GM12878 (cell line): ENCODE measurements at regions not wholly inside any gene's neighbourhood (a gene's known extent, or its start where the extent isn't known, plus 50 kb on each side); places are given as distances from the start of the nearest gene placed in this dataset.

Experiments used
- ATAC-seq: fragments of 200-7000 bp; cut with Tn5 transposase; 3 replicates; pipeline ENCODE4 v1.9.1; 2020; ENCODE audit warnings: mild to moderate bottlenecking, moderate library complexity
- BruUV-seq: library from RNA; stranded (reverse); fragments of 400-500 nt; replicated peaks from 2 replicates; lab custom pipeline; 2021; lab: Mats Ljungman, UMichigan
- CTCF ChIA-PET: fragments of 300-600 bp; sonication (Branson Sonifier 250); formaldehyde crosslinking; extraction: SDS; loops from one replicate; lab custom pipeline; 2021; ENCODE audit warnings: inconsistent platforms; lab: Yijun Ruan, JAX
- POLR2A ChIA-PET: fragments of 350-600 bp; formaldehyde crosslinking; extraction: SDS; loops from one replicate; lab custom pipeline; 2021; ENCODE audit warnings: inconsistent platforms; lab: Charles Lee
- RAD21 ChIA-PET: fragments of 300-600 bp; sonication (Branson Sonifier 250); formaldehyde crosslinking; loops from one replicate; lab custom pipeline; 2023; ENCODE audit warnings: antibody characterized with exemption; ENCODE audit not compliant: unreplicated experiment; lab: Charles Lee
- SMC1A ChIA-PET: fragments of 300-600 bp; sonication (Branson Sonifier 250); formaldehyde crosslinking; loops from one replicate; lab custom pipeline; 2023; ENCODE audit not compliant: unreplicated experiment, uncharacterized antibody; lab: Charles Lee
- DNase-seq: peaks from one replicate; pipeline ENCODE4 v3.0.0-alpha.2; 2011; ENCODE audit warnings: low read depth, low spot score
- FAIRE-seq: peaks from 3 replicates; lab custom pipeline; 2011; peaks lifted over from hg19 to GRCh38; lab: Jason Lieb, UNC
- H2AFZ ChIP-seq: 2 replicates; pipeline ENCODE4 v1.6.0; 2011; ENCODE audit warnings: low read depth, low read length, control low read depth; ENCODE audit not compliant: control insufficient read depth
- H3K27ac ChIP-seq: 2 replicates; pipeline ENCODE4 v1.5.1; 2011; ENCODE audit warnings: control low read depth; ENCODE audit not compliant: control insufficient read depth, insufficient read depth
- H3K27me3 ChIP-seq, 2 experiments: replicated peaks in 1 of 2; 2 replicates each; pipeline versions ENCODE4 v1.6.0 to v1.6.1; 2011; ENCODE audit warnings: low read length in 1 of 2; ENCODE audit not compliant: control insufficient read depth in 2 of 2, insufficient read depth in 2 of 2
- H3K36me3 ChIP-seq, 2 experiments: 2 replicates each; pipeline ENCODE4 v1.5.1; 2011; ENCODE audit warnings: low read length in 1 of 2; ENCODE audit not compliant: control insufficient read depth in 2 of 2, insufficient read depth in 2 of 2
- H3K4me1 ChIP-seq: 2 replicates; pipeline ENCODE4 v1.6.1; 2011; ENCODE audit warnings: mild to moderate bottlenecking, low read length, moderate library complexity, mixed read lengths; ENCODE audit not compliant: control insufficient read depth, insufficient read depth
- H3K4me2 ChIP-seq: 2 replicates; pipeline ENCODE4 v1.6.0; 2011; ENCODE audit warnings: control low read depth; ENCODE audit not compliant: control insufficient read depth, insufficient read depth
- H3K4me3 ChIP-seq: fragments of 200-600 bp; sonication (generic); 2 replicates; pipeline ENCODE4 v1.5.1; 2016
- H3K79me2 ChIP-seq: 2 replicates; pipeline ENCODE4 v1.6.0; 2011; ENCODE audit warnings: low read length; ENCODE audit not compliant: control insufficient read depth, insufficient read depth
- H3K9ac ChIP-seq: 2 replicates; pipeline ENCODE4 v1.8.0; 2011; ENCODE audit warnings: low read length, control low read depth, mixed read lengths; ENCODE audit not compliant: control insufficient read depth, insufficient read depth
- H3K9me3 ChIP-seq: replicated peaks from 3 replicates; pipeline ENCODE4 v1.5.1; 2011; ENCODE audit warnings: mild to moderate bottlenecking, low read length; ENCODE audit not compliant: control insufficient read depth, insufficient read depth
- H4K20me1 ChIP-seq: 2 replicates; pipeline ENCODE4 v1.6.0; 2011; ENCODE audit not compliant: control insufficient read depth, insufficient read depth
- DPF2 ChIP-seq: fragments of 450-650 bp; IDR thresholded peaks from 2 replicates; pipeline ENCODE4 v1.6.1; 2017; ENCODE audit warnings: mild to moderate bottlenecking
- EGR1 ChIP-seq, 2 experiments: IDR thresholded peaks; 1 replicate in 1 of 2; 2 replicates in 1 of 2; pipeline ENCODE4 v1.6.1; 2011 to 2012; ENCODE audit warnings: low read depth in 2 of 2, low read length in 2 of 2, borderline replicate concordance in 1 of 2, mild to moderate bottlenecking in 1 of 2, moderate library complexity in 1 of 2
- EZH2 ChIP-seq: IDR thresholded peaks from 2 replicates; pipeline ENCODE4 v1.6.1; 2012; ENCODE audit warnings: low read depth, mild to moderate bottlenecking, control low read depth, inconsistent platforms, low read length, borderline replicate concordance; ENCODE audit not compliant: control insufficient read depth
- IKZF1 ChIP-seq: fragments of 450-650 bp; conservative IDR thresholded peaks from 2 replicates; pipeline ENCODE4 v1.6.1; 2017; ENCODE audit warnings: antibody characterized with exemption, mild to moderate bottlenecking
- JUNB ChIP-seq: IDR thresholded peaks from 2 replicates; pipeline ENCODE4 v1.6.1; 2016; ENCODE audit warnings: antibody characterized with exemption, mild to moderate bottlenecking
- JUND ChIP-seq: IDR thresholded peaks from 2 replicates; pipeline ENCODE4 v1.6.1; 2012; ENCODE audit warnings: low read depth, mild to moderate bottlenecking, low read length, improper control_type of control experiment, moderate library complexity
- PML ChIP-seq: IDR thresholded peaks from 2 replicates; pipeline ENCODE4 v1.6.1; 2012; ENCODE audit warnings: low read length, inconsistent platforms
- POLR2AphosphoS5 ChIP-seq: IDR thresholded peaks from 2 replicates; pipeline ENCODE4 v1.6.1; 2011; ENCODE audit warnings: mild to moderate bottlenecking, low read length, inconsistent platforms
- TCF7 ChIP-seq: IDR thresholded peaks from 2 replicates; pipeline ENCODE4 v1.6.1; 2014; ENCODE audit warnings: antibody characterized with exemption, borderline replicate concordance
- WRNIP1 ChIP-seq: IDR thresholded peaks from 2 replicates; pipeline ENCODE4 v1.6.1; 2011; ENCODE audit warnings: low read depth, low read length, improper control_type of control experiment, borderline replicate concordance
- YBX1 ChIP-seq: fragments of 450-650 bp; IDR thresholded peaks from 2 replicates; pipeline ENCODE4 v1.6.1; 2016; ENCODE audit warnings: antibody characterized with exemption
- ZNF217 ChIP-seq: fragments of 450-650 bp; IDR thresholded peaks from 2 replicates; pipeline ENCODE4 v1.6.1; 2017; ENCODE audit warnings: antibody characterized with exemption, mild to moderate bottlenecking
- WGBS: methylation state at CpG from one replicate; pipeline ENCODE4 v1.1.6; 2016; ENCODE audit warnings: low lambda C conversion rate; ENCODE audit not compliant: insufficient replicate concordance, insufficient coverage; ENCODE audit errors: missing lambda C conversion rate; 5-methylcytosine and 5-hydroxymethylcytosine counted together
- in situ Hi-C: fragments of 300-500 bp; cut with MboI; formaldehyde crosslinking; loops from 9 replicates; pipeline ENCODE4 v1.14.3; 2018; ENCODE audit warnings: mixed read lengths
- intact Hi-C: fragments of 100-400 bp; cut with micrococcal nuclease; formaldehyde crosslinking; loops from one replicate; pipeline ENCODE4 v1.14.2; 2022; ENCODE audit not compliant: unreplicated experiment
- TF ChIP-seq, protein P1 (sequence below): IDR thresholded peaks from 2 replicates; pipeline ENCODE4 v1.6.1; 2012; ENCODE audit warnings: mild to moderate bottlenecking, low read depth, low read length
- TF ChIP-seq, protein P2 (sequence below): fragments of 450-650 bp; IDR thresholded peaks from 2 replicates; pipeline ENCODE4 v1.6.1; 2017; ENCODE audit warnings: mild to moderate bottlenecking, low read depth, inconsistent platforms; ENCODE audit not compliant: poor library complexity, severe bottlenecking

DNA sequence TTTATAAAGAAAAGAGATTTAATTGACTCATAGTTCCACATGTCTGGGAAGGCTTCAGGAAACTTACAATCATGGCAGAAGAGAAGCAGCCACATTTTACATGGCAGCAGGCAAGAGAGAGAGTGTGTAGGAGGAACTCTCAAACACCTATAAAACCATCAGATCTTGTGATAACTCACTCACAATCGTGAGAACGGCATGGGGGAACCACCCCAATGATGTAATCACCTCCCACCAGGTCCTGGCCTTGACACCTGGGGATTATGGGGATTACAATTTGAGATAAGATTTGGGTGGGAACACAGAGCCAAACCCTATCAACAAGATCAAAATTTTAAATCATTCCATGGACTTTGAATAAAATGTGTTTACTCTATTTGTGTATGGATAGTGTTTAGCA lies 575.6 kb downstream of the ADCYAP1 start:
- ChIA-PET SMC1A (no interaction called here), CTCF (no interaction called here), RAD21 (no interaction called here), POLR2A (no interaction called here)
- WGBS = 3% methylated on average over 2 of the region's 2 CpGs
- intact Hi-C loops (no loop called here), in situ Hi-C loops (loop anchor here (25.0 kb wide), 1 partner anchor 618 kb away; no protein-coding TSS in a partner anchor)
- no peak for TF ChIP-seq PML
- H3K4me1 ChIP-seq = no peaks in the 10 kb centered on the region
- H3K27me3 ChIP-seq = no peaks in the 10 kb centered on the region
- no peaks in the 10 kb centered on the region for H4K20me1 ChIP-seq
- ATAC-seq (no peak), DNase-seq (no peak), FAIRE-seq (no peak)
- H2AFZ ChIP-seq = no peak overlapping the region
- no peak overlapping the region for H3K9ac ChIP-seq
- H3K36me3 ChIP-seq = no peaks in the 10 kb centered on the region
- H3K9me3 ChIP-seq = no peaks in the 10 kb centered on the region
- no TSS peak for BruUV-seq
- no peak overlapping the region for H3K27ac ChIP-seq
- H3K4me2 ChIP-seq = no peak overlapping the region
- H3K79me2 ChIP-seq = no peaks in the 10 kb centered on the region
- no peak overlapping the region for H3K4me3 ChIP-seq

DNA sequence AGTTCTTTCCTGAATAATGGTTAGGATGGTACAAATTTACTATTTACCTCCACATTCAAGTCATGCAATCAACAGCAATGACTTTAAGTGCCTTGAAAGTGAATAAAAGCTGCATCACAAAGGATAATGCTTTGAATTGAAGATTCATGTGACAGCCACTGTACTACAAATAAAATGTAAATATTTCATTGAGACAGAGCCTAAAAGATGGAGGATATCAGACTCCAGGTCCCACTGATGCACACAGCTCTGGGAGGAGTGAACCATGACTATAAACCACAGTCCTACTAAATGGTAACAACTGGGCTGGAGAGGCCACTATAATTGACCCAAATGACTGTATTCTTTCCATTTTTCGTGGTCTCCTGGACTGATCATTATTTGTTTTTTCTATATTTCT lies 576.9 kb downstream of the ADCYAP1 start:
- FAIRE-seq = no peak
- CTCF ChIA-PET = interaction anchor here (1.0 kb wide), 1 partner anchor 1061 kb away, joined by 3 read pairs; no protein-coding TSS in a partner anchor
- TF ChIP-seq, protein P1, sequence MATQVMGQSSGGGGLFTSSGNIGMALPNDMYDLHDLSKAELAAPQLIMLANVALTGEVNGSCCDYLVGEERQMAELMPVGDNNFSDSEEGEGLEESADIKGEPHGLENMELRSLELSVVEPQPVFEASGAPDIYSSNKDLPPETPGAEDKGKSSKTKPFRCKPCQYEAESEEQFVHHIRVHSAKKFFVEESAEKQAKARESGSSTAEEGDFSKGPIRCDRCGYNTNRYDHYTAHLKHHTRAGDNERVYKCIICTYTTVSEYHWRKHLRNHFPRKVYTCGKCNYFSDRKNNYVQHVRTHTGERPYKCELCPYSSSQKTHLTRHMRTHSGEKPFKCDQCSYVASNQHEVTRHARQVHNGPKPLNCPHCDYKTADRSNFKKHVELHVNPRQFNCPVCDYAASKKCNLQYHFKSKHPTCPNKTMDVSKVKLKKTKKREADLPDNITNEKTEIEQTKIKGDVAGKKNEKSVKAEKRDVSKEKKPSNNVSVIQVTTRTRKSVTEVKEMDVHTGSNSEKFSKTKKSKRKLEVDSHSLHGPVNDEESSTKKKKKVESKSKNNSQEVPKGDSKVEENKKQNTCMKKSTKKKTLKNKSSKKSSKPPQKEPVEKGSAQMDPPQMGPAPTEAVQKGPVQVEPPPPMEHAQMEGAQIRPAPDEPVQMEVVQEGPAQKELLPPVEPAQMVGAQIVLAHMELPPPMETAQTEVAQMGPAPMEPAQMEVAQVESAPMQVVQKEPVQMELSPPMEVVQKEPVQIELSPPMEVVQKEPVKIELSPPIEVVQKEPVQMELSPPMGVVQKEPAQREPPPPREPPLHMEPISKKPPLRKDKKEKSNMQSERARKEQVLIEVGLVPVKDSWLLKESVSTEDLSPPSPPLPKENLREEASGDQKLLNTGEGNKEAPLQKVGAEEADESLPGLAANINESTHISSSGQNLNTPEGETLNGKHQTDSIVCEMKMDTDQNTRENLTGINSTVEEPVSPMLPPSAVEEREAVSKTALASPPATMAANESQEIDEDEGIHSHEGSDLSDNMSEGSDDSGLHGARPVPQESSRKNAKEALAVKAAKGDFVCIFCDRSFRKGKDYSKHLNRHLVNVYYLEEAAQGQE = no peak
- TF ChIP-seq YBX1 (no peak), JUND (no peak), DPF2 (no peak), TCF7 (no peak), POLR2AphosphoS5 (no peak), EGR1 (IDR thresholded peaks at IDR 0.05; ENCODE audit: borderline replicate concordance in 1 of 2, low read depth in 2 of 2, low read length in 2 of 2) (no peak), EZH2 (no peak), IKZF1 (no peak), WRNIP1 (no peak), JUNB (no peak), ZNF217 (no peak)
- TF ChIP-seq, protein P2, sequence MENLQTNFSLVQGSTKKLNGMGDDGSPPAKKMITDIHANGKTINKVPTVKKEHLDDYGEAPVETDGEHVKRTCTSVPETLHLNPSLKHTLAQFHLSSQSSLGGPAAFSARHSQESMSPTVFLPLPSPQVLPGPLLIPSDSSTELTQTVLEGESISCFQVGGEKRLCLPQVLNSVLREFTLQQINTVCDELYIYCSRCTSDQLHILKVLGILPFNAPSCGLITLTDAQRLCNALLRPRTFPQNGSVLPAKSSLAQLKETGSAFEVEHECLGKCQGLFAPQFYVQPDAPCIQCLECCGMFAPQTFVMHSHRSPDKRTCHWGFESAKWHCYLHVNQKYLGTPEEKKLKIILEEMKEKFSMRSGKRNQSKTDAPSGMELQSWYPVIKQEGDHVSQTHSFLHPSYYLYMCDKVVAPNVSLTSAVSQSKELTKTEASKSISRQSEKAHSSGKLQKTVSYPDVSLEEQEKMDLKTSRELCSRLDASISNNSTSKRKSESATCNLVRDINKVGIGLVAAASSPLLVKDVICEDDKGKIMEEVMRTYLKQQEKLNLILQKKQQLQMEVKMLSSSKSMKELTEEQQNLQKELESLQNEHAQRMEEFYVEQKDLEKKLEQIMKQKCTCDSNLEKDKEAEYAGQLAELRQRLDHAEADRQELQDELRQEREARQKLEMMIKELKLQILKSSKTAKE = no peak

More for the DNA sequence above, 576.9 kb downstream of the ADCYAP1 start:
- SMC1A ChIA-PET = no interaction called here
- 0% methylated on average over 1 of the region's 1 CpG for WGBS
- no peaks in the 10 kb centered on the region for H3K79me2 ChIP-seq
- no peak overlapping the region for H3K9ac ChIP-seq
- in situ Hi-C loops (loop anchor here (25.0 kb wide), 1 partner anchor 619 kb away; no protein-coding TSS in a partner anchor), intact Hi-C loops (no loop called here)
- POLR2A ChIA-PET = no interaction called here
- H3K4me3 ChIP-seq = no peak overlapping the region
- no peaks in the 10 kb centered on the region for H3K27me3 ChIP-seq
- RAD21 ChIA-PET = no interaction called here
- no peak for ATAC-seq
- H3K4me2 ChIP-seq = no peak overlapping the region
- H3K27ac ChIP-seq = no peak overlapping the region
- BruUV-seq = no TSS peak
- H3K9me3 ChIP-seq = no peaks in the 10 kb centered on the region
- H4K20me1 ChIP-seq = no peaks in the 10 kb centered on the region
- H3K4me1 ChIP-seq = no peaks in the 10 kb centered on the region
- H3K36me3 ChIP-seq = no peaks in the 10 kb centered on the region
- no peak for DNase-seq
- H2AFZ ChIP-seq = no peak overlapping the region
